ENCODE measurements at regions not wholly inside any gene's neighbourhood (a gene's known extent, or its start where the extent isn't known, plus 50 kb on each side); places are given as distances from the start of the nearest gene placed in this dataset.

- H3K27me3 ChIP-seq (ENCODE audit: control insufficient read depth in 4 of 4, insufficient read depth in 4 of 4, low read length in 3 of 4) = no peaks in the 10 kb centered on the region
- H3K9ac ChIP-seq (ENCODE audit: low read depth in 1 of 2, low read length in 2 of 2) = no peak overlapping the region
- TF ChIP-seq REST (IDR thresholded peaks at IDR 0.05) (no peak), GABPA (IDR thresholded peaks at IDR 0.05 in 1 of 2, conservative IDR thresholded peaks at IDR 0.05 in 1 of 2) (no peak), RXRA (IDR thresholded peaks at IDR 0.05) (no peak), YY1 (IDR thresholded peaks at IDR 0.05) (no peak), EGR1 (IDR thresholded peaks at IDR 0.05; ENCODE audit: low read depth in 2 of 2) (no peak), ZBTB33 (IDR thresholded peaks at IDR 0.05) (no peak), FOXA2 (IDR thresholded peaks at IDR 0.05) (no peak), CTCF (IDR thresholded peaks at IDR 0.05; ENCODE audit: low read depth, low read length, missing input control) (no peak), FOXA1 (IDR thresholded peaks at IDR 0.05) (no peak)
- TF ChIP-seq, protein P1, sequence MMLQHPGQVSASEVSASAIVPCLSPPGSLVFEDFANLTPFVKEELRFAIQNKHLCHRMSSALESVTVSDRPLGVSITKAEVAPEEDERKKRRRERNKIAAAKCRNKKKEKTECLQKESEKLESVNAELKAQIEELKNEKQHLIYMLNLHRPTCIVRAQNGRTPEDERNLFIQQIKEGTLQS (IDR thresholded peaks at IDR 0.05) = no peak
- no peaks in the 10 kb centered on the region for H3K4me1 ChIP-seq (ENCODE audit: control insufficient read depth in 4 of 4, insufficient read depth in 4 of 4, low read length in 3 of 4)
- no peak overlapping the region for H3K4me3 ChIP-seq (ENCODE audit: low read depth in 1 of 3, low read length in 3 of 3)
- H3K9me3 ChIP-seq (ENCODE audit: control insufficient read depth in 4 of 4, low read length in 3 of 4) = no peaks in the 10 kb centered on the region
- DNase-seq (ENCODE audit: low spot score) = no peak
- no peak overlapping the region for H3K27ac ChIP-seq (ENCODE audit: low read depth in 1 of 2, low read length in 2 of 2)
- 84% methylated on average over 6 of the region's 6 CpGs for WGBS
- H3K36me3 ChIP-seq (ENCODE audit: control insufficient read depth in 4 of 4, insufficient read depth in 3 of 4, low read depth in 1 of 4, low read length in 3 of 4) = no peaks in the 10 kb centered on the region
Observed at GRCh38 chr11:116422956-116423600, 349.7 kb downstream of the BUD13 start.

- DNase-seq (ENCODE audit: low spot score) = no peak
- TF ChIP-seq, protein P2, sequence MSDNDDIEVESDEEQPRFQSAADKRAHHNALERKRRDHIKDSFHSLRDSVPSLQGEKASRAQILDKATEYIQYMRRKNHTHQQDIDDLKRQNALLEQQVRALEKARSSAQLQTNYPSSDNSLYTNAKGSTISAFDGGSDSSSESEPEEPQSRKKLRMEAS (IDR thresholded peaks at IDR 0.05) = no peak
- TF ChIP-seq FOXA2 (IDR thresholded peaks at IDR 0.05) = no peak
- TF ChIP-seq CTCF (IDR thresholded peaks at IDR 0.05; ENCODE audit: low read depth, low read length, missing input control) = no peak
- Histone ChIP-seq H3K27ac (ENCODE audit: low read depth in 1 of 2, low read length in 2 of 2) (no peak overlapping the region), H3K36me3 (ENCODE audit: control insufficient read depth in 4 of 4, insufficient read depth in 3 of 4, low read depth in 1 of 4, low read length in 3 of 4) (no peaks in the 10 kb centered on the region), H3K9ac (ENCODE audit: low read depth in 1 of 2, low read length in 2 of 2) (no peak overlapping the region), H3K27me3 (ENCODE audit: control insufficient read depth in 4 of 4, insufficient read depth in 4 of 4, low read length in 3 of 4) (no peaks in the 10 kb centered on the region), H3K4me1 (ENCODE audit: control insufficient read depth in 4 of 4, insufficient read depth in 4 of 4, low read length in 3 of 4) (no peaks in the 10 kb centered on the region), H3K9me3 (ENCODE audit: control insufficient read depth in 4 of 4, low read length in 3 of 4) (no peaks in the 10 kb centered on the region), H3K4me3 (ENCODE audit: low read depth in 1 of 3, low read length in 3 of 3) (no peak overlapping the region)
Observed at GRCh38 chr11:116422556-116422955, 350.2 kb downstream of the BUD13 start.
